Inflammatory macrophage treated with lipopolysaccharide for 4 hours (primary cell): ENCODE measurements at regions not wholly inside any gene's neighbourhood (a gene's known extent, or its start where the extent isn't known, plus 50 kb on each side); places are given as distances from the start of the nearest gene placed in this dataset.

ENCODE experiments used
- DNase-seq: peaks from one replicate; pipeline ENCODE4 v3.0.0-alpha.2; 2020

GRCh38 chr3:170643831-170644230 is 58.0 kb upstream of the SLC7A14 start:
- no peak for DNase-seq

GRCh38 chr3:170642882-170643601 is 57.2 kb upstream of the SLC7A14 start:
- DNase-seq = no peak

GRCh38 chr3:170641510-170642236 is 55.8 kb upstream of the SLC7A14 start:
- DNase-seq = no peak

DNA sequence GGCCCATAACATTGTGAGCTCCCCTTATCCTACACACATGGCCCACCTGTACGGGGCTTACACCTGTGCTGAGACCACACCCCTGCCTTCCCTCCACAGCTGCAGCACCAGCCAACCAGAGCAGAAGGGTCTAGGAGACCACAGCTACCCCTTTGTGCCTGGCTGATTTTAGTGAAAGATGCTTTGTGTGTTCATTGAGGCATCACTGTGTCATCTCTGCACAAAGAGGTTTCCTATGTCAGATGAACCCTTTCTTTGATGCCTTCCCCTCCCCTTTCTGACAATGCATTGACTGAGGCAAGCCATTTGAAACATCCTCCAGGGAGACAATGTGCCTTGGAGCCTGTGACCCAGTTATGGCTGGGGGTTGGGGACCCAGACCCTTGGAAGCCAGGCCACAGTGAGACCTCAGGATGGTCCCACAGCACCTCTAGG is 54.9 kb upstream of the SLC7A14 start:
- DNase-seq = no peak

DNA sequence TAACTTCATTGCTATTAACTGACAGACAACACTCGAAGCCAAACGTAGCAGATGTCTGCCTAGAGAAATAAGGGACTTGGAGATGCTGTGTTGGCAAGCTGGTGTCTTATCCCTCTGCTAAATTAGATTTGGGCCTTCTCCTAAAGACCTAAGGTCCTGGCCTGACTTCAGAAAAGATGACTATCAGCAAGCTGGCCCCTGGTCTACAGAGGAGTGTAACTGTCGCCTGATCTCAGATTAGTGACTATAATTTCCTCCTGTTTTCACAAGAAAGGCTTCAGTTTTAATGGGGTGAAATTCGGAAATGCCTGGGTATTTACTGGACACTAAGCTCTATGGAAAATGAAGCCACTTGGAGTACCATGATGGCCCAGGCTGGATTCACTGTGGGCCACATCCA is 53.1 kb upstream of the SLC7A14 start:
- DNase-seq = no peak

DNA sequence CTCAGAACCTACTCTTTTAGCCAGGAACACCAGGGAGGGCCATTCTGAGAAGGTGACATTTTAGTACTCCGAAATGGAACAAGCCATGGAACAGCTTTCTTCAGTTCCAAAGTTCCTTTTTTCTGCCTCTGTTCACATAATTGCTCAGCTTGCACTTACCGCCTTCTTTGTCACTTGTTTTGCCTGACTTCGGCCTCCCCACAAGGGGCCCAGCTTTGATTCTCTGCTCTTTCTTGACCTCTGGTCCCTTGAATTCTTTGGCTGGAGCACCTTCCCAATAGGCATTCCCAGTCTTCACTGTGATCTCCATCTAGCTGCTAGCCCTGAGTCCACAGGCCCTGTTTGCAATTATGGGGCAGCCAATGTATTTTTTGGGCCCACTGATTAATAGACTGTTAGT is 51.4 kb upstream of the SLC7A14 start:
- no peak for DNase-seq

GRCh38 chr3:170636400-170636973 is 50.6 kb upstream of the SLC7A14 start:
- no peak for DNase-seq
